NB4 (cell line): ENCODE measurements at regions not wholly inside any gene's neighbourhood (a gene's known extent, or its start where the extent isn't known, plus 50 kb on each side); places are given as distances from the start of the nearest gene placed in this dataset.

ENCODE experiments used
- CTCF ChIP-seq: IDR thresholded peaks from one replicate; pipeline ENCODE4 v1.5.1; 2012; ENCODE audit warnings: low read depth, low read length
- MYC ChIP-seq: IDR thresholded peaks from 2 replicates; pipeline ENCODE4 v1.6.1; 2011; ENCODE audit warnings: low read depth, low read length
- POLR2A ChIP-seq: IDR thresholded peaks from 2 replicates; pipeline ENCODE4 v1.6.1; 2011; ENCODE audit warnings: mild to moderate bottlenecking; ENCODE audit not compliant: insufficient read length; ENCODE audit errors: extremely low read depth
- TF ChIP-seq, protein P1 (sequence below): IDR thresholded peaks from 2 replicates; pipeline ENCODE4 v1.6.1; 2011; ENCODE audit warnings: low read depth, low read length

DNA sequence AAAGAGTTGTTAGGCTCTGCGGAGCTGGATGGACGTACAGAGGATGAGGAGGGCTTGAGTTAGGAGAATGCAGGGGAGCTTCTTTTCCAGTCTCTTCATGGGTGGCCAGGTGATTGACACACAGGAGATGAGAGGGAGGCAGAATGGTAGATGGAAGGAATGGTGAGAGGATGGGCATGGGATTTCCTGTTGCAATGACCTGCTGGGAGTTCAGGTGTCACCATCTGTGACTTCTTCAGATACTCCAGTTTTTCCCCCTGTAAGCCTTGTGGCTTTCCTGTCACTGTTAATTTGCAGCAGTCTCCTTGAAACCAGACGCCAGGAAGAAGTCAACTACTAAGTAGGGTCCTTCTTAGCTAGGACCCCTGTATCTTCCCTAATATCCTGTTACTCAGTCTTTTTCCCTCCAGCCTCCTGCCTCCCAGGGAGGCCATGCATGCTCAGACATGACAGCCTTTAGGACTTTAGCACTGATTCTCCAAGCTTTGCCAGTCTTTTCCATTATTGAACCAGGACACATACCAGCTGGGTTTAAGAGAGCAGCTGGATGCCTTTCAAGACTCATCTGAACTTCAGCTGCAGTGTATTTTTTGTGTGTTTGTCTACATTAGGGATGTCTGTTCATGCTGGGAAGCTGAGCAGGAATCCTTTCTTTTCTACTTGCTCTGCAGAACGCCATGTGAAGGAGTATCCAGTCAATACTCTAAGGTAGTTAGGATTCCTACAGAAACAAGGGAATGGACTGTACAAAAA is 67.2 kb upstream of the CD180 start:
- TF ChIP-seq POLR2A (no peak), CTCF (no peak), MYC (no peak)
- TF ChIP-seq, protein P1, sequence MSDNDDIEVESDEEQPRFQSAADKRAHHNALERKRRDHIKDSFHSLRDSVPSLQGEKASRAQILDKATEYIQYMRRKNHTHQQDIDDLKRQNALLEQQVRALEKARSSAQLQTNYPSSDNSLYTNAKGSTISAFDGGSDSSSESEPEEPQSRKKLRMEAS: no peak
